ENCODE measurements at regions not wholly inside any gene's neighbourhood (a gene's known extent, or its start where the extent isn't known, plus 50 kb on each side); places are given as distances from the start of the nearest gene placed in this dataset.

DNA sequence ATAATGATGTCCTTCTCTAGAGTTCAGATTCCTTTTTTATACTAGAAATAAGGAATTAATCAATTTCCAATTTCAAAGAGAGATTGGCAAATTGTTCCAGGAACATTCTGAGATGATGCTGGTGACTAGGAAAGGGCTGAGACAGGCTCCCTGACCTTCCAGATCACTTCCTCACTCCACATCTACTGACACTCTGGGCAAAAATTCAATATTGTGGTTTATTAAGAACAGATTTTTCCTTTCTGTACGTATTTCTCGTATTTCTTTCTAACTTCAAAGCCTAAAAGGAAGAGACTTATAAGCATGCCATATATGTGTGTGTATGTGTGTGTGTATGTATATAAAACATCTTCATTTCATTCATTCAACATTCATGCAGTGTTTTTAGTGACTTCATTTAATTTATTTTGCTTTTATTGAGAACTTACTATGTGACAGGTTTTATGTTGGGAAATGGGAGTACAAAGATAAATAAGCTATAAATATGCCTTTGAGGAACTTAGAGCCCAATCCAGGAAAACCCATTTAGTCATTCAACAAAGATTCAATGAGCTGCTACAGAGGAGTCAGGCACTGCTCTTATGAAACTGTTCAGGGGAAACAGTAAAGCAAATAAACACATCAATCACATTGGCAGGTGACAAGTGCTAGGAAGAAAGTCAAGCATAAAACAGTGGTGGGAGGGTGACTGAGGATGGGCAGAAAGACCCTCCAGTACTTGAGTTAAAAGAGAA lies 137.9 kb downstream of the RDH14 start:
- DNase-seq = no peak

DNA sequence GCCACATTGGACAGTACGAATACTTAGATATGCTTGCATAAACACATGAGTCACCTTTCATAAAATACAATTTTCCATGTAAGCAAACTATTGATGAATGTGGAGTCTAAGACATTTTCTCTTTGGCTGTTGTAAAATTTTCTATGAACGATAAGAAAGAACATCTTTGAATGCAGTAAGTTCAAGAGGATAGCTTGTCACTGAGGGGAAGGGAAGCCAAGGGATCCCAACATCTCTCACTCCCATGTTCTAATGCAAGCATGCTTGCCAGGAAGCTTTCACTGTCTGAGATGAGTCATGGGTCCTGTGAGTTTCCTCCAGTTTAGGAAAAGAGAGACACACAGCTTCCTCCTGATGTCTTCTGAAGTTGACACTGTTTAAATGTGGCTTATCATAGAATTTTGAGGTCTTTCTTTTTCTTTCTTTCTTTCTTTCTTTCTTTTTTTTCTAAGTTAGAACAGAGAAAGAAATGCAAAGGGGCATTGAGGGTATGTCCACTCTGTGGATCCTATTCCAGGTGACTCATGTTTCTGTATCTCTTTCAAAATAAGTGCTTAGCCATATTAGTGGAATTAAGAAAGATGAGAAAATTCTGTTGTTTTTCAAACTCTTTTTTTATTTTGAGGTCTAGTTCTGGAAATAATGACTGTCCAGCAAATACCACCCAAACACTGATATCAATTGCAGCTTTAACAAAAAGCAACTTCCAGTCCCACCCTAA lies 146.6 kb downstream of the RDH14 start:
- no peak for DNase-seq

DNA sequence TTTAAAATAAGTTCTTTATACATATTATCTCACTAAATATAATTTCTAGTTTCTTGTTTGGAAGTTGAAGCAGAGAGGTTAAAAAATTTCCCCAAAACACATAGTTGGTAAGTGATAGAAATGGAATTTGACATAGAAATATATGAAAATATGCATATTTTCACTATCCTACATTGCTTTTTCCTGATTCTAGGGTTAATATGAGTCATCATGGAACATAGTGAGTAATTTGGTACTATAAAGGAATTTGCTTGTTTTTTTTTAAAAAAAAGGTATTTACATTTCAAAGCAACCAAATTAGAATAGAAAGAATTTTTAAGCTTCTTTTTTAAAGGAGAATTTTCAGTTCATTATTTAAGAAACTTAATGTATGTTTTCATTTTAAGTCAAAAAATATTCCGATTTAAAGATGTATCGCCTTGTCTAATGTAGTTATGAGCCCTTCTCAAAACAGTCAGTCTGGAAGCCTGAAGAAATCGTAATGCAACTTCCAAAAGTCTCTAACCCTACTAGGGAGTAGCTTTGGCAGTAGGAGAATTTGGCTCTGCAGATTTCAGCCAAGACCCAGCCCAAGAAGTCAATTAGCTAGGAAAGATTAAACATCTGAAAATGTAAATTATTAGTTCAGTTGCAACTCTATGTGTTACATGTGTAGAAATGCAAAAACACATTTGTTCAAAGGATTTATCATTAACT lies 147.3 kb downstream of the RDH14 start:
- DNase-seq = no peak

DNA sequence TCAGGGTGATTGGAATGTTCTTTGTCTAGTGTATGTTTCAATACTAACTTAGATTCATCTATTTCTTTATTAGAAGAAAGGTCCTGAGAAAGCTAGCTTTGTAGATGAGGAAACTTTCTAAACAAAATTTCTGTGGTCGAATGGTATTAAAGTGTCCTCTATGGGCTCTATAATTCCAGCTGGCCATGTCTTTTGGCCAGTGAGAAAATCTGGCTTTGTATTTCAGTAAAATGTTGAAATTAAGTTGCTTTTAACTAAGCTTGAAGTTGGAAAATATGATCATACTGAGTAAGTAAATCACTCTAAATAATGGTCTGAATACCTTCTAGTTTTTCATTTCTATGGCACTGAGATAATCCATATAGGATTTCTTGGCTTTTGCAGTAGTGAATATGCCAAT lies 148.8 kb downstream of the RDH14 start:
- DNase-seq = no peak

DNA sequence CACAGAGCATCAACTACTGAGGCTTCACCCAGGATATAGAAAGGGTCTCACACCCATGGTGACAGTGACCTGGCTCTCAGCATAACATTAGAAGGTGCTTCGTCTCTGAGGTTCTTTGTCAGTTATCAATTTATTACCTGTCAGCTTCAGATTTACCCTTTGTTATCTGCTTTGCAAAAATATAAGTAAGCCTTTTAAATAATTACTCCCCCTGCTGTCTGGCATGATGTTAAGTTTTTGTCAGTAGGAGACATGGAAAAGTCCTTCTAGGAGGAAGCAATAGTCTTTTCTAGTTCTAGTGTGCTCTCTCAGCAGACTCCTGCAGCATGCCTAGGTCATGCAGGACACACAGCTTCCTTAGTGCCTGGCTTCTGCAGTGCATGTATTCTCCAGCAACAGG lies 149.9 kb downstream of the RDH14 start:
- no peak for DNase-seq

DNA sequence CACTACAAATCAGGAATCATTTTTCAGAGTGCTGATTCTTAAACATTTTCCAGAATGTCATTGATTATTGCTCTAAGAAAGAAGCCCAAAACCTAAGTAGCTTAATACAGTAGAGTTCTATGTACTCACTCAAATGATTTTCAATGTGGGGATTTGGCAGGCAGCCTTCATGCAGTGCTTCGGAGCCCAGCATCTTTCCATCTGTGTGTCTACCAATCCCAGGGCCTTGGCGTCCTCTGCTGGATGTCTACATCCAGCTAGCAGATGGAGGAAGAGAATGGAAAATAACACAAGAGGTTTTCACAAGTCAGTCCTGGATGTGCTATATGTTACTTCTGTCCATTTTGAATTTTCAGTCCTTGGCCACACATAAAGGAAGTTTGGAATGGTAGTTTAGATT lies 151.8 kb downstream of the RDH14 start:
- DNase-seq = no peak

DNA sequence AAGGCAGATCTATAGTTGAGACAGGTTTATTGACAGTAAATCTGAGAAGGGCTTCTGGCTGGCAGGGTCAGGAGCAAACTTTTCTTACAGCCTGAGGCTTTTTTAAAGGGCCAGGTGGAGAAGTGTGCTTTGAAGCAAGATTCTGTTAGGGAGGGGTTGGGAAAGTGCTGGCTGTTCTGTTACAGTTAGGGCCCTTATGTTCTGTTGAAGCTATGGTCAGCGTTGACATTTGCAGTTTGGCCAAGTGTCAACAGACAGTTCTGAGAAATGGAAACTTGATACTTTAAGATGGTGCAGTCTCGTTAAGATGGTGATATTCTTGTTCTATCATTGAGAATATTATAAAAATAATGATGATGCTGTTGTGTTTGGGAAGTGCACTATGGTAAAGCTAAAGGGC lies 154.2 kb downstream of the RDH14 start:
- DNase-seq = no peak

DNA sequence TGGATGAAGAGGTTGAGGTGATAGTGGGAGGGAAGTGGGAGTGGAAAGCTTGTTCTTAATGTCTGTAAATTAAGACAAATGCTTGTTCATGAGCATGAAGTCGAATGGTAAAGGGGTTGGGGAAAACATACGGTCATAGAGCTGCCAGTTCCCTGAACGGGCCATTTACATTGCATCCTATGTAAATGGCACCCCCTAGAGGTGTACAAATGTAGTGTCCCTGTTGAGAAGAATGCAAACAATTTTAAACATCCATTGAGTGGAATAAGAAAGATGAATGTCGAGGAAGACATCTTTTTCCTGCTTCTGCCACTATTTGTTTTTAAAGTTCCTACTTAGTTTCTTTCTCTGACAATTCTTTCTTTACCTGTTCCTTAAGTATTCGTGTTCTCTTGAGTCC lies 155.7 kb downstream of the RDH14 start:
- DNase-seq = no peak

DNA sequence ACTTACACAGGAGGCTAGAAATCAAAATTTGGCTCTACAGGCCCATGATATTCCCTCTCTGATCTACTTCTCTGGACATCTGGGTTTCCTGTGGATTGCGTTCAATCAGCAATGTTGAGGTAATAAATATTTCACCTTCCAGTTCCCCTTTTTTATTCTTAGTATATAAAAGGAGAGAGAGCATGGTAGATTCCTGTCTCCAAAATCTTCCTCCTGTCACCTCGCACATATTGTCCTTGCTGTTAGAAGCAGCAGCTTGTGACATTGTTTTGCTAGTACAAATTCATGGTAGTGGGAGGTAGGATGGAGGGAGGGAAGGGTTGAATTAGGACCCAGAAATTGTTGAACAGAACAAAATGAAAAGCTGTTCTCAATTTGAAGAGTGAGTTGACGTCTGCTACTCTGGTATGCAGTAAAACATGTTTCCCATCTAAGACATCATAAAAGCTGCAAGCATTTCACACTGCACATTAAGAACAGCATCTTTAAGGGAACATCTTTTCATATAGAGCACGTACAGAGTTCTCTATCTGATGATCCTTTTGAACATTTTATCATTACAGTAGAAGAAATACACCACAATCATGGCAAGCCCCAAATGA lies 156.4 kb downstream of the RDH14 start:
- DNase-seq = no peak

DNA sequence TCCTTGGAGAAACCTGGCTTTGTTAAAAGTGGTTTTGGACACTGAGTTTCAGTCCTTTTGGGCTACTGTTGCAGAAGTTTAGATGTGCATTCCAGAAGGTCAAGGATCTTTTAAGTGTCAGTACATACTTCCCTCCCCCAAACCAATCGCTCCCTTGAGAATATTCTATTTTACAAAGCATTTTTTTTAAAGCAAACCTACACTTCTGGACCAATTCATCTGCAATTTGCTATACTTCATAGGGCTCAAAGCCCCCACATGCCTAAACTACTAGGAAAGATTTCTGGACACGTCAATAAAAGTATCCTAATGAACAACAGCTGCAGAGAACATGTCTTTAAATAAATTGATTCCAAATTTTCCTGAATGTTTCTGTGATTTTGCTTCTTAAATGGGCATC lies 157.6 kb downstream of the RDH14 start:
- DNase-seq = no peak

DNA sequence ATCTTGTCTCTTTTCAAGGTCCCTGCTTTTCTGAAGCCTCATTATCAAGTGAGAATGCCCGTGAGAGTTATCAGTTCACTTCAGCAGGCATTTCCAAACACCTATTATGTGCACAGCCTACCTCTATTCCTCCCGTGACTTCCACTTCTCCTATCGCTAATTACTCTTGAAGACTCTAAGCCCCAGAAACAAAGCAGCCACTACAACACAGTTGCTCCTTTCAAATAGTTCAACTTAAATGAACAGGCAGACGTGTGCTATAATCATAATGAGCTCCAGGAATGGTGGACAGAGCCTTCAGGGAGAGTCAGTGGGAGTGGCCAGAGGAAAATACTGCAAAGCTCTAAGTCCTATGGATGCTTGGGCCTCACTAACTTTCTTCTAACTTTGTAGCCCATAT lies 159.0 kb downstream of the RDH14 start:
- DNase-seq = no peak

DNA sequence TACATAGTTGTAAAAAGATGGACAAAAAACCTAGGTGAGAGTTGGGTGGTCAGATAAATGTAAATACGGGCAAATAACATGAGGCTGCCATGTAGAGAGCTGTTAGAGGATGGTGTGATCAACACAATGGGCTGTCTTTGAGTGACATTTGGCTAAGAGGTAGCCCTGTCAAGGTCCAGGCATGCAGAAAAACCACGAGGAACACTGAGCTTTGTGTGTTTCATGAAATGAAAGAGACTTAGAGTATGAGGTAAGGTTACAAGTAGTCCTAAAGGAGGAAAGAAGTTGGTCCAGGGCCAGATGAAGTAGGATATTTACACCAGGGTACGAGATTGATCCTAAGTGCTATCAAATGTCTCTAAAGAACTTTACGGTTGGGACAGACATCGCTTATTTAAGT lies 160.9 kb downstream of the RDH14 start:
- no peak for DNase-seq

DNA sequence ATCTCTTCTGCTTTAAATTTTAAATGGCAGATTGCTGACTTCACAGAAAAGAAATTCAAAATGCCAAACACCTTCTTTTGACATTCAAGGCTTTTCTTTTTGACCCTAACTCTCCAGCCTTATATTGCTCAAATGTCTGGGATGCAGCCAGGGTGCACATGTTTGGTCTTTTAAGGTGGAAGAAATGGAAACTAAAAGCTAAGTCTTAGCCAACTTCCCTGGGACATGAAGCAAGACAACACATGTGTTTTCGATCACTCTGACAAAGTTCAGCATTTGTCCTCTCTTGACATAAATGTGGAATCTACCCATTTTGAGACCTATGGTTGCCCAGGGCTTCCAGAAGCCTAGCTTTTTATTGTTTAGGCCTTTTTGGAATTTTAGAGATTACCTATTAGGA lies 161.6 kb downstream of the RDH14 start:
- no peak for DNase-seq

DNA sequence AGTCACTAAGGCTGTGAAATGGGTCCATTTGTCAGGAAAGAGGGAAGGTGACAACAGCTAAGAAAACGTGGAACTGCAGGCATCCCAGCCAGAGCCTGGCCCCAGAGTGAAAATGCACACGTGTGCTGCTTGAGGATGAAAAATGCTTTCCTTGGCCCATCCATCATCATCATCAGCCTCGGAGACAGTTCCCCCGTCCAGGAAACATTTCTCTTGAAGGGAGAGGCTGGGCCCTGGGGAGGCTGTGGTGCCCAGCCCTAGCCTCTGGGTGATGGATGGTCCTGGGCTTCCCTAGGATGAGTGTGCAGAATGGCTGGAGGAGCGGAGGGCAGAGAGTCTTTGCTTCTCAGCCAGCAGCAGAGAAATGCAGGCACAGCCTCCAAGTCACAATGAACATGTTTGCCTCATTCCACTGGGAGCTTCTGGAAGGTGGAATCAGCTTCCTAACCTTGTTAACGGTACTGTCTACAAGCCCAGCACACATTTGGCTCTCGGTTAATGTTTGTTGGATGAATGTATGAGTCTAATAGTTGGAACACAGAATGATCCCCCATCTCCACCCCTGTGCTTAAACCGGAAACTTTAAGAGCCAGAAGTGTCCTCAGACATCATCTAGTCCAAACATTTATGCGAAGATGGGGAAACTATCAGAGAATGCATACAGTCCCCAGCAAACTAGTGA lies 164.0 kb downstream of the RDH14 start:
- DNase-seq = no peak

DNA sequence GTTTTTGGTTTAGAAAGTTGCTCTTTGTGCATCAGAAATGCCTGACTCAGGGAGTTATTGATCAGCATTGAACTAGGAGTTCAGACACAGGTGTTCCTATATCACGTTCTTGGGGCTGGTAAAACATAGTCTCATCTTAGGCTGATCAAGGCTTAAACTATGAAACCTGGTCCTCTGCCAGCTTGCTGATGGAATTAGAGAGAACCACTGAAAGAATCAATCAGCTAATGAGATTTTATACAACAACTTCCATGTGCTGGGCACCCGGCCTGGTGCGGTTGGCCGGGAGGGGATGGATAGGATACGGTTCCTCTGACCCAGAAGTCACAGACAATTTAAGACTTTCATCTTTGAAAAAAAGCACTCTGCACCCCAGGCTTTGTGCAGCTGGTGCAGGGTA lies 164.9 kb downstream of the RDH14 start:
- no peak for DNase-seq

DNA sequence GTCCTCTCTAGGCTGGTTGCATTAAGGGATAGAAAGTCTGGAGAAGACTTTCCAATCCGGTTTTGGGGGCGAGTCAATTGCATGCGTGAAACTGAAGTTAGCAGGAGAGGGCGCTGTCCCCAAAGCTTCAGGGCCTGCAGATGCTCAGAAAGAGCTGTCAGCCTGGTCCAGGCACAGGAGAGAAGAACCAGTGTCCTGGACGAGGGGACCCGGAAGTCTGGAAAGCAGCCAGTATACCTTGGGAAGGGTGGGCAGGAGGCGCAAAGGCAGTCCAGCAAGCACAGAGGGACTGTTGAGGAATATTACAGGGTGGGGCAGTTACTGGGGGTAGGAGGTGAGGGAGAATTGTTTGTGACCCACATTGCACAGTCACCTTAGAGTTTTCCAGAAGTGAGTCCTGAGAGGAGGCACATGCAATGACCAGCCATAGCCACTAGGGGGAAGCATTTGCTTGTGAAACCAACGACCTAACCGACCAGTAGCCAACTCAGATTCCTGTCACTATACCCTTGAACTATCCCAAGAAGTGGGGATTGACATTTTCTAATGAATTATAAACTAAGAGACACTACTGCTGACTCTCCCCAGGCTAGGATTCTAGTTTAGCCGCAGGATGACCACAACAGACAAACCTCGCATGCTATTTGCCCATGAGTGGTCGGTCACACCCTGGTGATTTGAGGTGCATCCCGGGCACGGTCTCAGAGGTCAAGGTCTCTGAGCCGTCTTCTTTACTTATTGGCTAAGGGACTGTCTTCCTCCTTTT lies 172.8 kb downstream of the RDH14 start:
- peak; percentile 39 to 53 for DNase-seq

DNA sequence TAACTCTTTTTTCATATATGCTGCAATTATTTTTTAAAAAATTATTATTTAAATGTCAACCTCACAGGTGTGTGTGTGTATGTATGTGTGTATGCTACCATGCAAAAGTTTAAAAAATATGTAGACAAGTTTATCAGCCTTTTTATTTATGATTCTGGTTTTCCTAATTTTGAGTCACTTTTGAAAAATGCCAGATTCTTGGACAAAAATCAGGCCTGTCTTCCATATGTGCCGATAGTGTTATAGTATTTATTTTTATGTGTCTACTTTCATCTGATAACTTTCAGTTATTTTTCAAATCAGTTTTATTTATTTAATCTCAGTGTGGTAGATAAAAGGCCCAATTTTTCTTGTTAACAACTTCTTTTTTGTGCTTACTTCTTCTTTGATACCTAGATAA lies 176.2 kb downstream of the RDH14 start:
- no peak for DNase-seq

DNA sequence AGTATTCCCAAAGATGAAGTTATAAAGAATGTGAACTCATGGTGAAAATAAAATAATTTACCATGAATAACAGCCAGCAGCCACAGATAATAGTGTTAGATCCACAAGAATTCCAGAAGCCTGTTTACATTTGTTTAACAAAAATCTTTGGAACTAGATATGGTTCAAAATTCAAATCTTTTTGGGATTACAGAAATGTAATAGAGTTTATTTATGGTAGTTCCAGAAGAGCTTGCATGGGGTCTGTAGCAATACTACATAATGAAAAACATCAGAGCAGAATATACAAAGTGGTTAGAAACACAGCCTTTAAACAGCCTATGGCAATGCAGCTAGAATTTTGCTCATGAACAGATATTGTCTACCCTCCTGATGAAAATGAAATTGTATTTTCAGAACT lies 179.1 kb downstream of the RDH14 start:
- DNase-seq = no peak

DNA sequence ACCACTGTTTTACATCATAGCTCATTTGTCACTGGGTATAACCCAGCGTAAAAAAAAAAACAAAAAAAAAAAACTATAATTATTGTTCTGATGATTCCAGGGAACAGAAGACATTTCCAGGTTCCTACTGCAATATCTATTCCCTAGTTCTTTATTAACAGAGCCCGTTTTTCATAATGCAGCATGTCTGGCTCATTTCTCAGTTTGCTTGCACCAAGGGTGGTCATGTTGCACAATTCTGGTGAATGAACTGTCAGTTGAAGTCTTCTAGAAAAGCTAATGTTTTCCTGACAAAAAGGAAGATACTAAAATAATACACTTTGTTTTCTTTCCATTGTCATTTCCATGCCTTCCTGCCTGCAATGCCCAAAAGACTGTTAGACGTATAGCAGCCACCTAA lies 180.1 kb downstream of the RDH14 start:
- no peak for DNase-seq

DNA sequence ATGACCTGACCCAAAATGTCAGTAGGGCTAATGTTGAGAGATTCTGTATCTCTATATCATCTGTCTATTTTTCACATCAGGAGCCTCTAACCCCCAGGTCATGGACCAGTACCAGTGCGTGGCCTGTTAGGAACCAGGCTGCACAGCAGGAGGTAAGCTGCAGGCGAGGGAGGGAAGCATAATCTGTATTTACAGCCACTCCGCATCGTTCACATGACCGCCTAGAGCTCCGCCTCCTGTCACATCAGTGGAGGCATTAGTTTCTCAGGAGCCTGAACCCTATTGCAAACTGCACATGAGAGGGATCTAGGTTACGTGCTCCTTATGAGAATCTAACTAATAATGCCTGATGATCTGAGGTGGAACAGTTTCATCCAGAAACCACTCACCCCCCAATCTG lies 180.6 kb downstream of the RDH14 start:
- no peak for DNase-seq

DNA sequence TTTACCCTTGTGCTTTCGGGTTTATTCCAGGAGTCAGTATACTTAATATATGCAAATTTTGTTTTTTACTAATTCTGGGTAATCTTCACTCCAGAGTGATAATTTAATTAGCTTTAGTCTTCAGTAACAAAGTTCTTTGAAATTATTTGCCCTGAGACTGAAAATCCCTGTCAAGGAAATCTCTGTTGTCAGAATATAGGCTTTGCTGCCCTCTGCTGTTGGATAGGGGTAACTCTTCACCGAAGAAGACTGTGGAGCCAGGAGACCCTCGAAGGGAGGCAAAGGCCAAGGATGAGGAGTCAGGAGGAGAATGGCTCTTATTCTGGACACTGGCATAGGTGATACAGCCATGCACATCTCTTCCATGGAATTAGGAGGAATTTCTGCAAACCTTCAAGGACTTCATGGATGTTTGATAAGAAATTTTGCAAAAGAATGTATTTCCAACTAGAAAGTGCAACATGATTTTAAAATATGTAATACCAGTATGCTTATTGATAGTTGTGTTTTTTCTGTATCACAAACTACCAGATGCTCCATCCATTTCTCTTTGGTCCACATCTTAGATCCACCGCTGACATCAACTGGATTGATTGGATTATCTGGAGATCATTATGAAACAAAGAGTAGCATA lies 182.3 kb downstream of the RDH14 start:
- peak in 1 of 2 donors; percentile 30 for DNase-seq

DNA sequence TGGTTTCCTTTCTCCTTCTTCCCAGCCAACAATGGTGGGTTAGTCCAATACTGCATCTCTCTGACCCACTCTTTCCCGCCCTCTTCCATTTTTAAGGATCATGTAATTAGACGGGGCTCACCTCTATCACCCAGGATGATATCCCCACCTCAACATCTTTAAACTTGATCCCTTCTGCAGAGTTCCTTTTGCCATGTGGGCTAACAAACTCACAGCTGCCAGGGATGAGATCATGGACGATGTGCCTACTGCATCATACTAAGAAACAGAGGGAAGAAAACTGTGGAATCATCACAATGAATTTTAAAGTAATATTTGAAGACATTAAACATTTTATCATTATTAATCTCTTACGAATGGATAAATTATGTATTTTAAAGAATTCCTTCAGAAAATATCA lies 183.5 kb downstream of the RDH14 start:
- DNase-seq = no peak
